ENCODE measurements at regions not wholly inside any gene's neighbourhood (a gene's known extent, or its start where the extent isn't known, plus 50 kb on each side); places are given as distances from the start of the nearest gene placed in this dataset.
"Not testable (repeated sequence)": the region's sequence is repeated elsewhere in the genome, so short reads cannot be mapped to it uniquely, and the experiment has no call there.

GRCh38 chr9:86600977-86601376, 246.8 kb upstream of the TUT7 start:
- no peak for DNase-seq

GRCh38 chr9:86600291-86600690, 246.1 kb upstream of the TUT7 start:
- DNase-seq, result no peak

DNA sequence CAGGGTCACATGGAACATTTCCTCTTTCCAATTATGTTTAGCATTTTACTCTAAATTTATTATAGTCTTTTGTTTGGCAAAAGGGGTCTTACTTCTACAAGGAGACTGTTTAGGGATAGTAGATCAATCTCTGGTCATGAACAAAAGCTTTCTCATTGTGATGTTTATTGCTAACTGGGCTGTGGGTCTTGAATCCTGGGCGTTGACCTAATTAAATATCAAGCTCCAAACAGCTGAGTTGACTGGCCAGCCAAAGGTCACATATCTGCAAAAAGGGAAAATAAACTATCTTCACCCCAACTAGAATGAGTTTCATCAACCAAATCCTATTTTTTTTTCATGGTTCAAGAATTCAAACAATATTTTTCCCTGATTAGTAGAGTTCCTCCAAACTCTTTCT, 245.4 kb upstream of the TUT7 start:
- no peak for DNase-seq

- no peak for DNase-seq
These were observed 244.4 kb upstream of the TUT7 start for GRCh38 chr9:86598411-86599239.

GRCh38 chr9:86594724-86595123, 240.5 kb upstream of the TUT7 start:
- no peak for DNase-seq

- no peak for DNase-seq
These were observed 237.3 kb upstream of the TUT7 start for GRCh38 chr9:86591472-86591871.

GRCh38 chr9:86589730-86590129, 235.5 kb upstream of the TUT7 start:
- DNase-seq, result no peak

GRCh38 chr9:86589273-86589672, 235.1 kb upstream of the TUT7 start:
- DNase-seq, result no peak

- no peak for DNase-seq
These were observed 231.9 kb upstream of the TUT7 start for GRCh38 chr9:86586144-86586494.

DNA sequence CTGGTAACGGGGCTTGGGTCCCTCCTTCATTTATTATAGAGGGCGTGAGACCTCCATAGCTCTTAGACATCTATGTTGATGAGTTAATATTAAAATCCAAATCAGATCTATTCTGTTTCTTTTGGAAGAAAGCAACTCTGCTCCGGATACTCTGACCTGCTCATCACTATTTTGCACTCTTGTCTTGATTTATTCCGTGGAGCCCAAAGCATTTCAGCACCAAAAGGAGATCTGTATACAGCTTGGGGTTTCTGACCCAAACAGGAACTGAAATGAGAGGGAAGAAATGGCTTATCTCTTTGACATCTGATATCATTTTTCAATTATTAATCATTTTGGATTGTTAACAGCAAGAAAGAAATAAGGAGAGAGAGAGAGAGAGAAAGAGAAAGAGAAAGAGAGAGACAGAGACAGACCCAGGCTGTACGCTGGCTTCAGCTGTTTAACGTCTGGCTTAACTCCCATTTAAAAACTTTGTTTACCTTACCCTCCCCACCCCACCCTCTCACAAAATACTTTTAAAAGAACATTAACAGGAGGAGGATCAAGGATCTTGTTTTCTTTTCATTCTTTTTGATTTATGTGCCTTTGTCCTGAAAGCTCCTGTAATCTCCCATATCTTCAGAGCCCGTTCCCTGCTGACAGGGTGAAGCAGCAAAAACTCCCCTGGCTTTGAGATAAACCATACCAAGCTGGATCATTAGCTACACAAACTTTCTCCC, 231.4 kb upstream of the TUT7 start:
- DNase-seq, result no peak

GRCh38 chr9:86580688-86581087, 226.5 kb upstream of the TUT7 start:
- no peak for DNase-seq

DNA sequence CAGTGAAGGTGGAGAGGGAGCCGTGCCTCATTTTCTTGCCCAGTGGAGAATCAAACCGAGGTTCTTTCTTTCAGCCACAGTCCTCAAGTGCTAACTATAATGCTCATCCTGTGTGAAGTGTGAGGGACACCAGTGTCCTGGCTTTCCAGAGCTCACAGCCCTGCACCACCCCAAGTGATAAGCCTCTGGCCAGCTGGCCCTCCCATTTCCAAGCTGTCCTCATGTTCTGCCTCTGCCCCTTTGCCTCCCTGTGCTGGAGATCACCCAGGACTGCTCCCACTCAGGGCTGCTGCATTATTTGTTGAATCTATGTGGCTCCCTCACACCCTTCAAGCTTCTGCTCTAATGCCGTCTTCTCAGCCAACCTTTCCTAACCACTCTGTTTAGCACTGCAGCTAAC, 224.5 kb upstream of the TUT7 start:
- DNase-seq, result no peak

DNA sequence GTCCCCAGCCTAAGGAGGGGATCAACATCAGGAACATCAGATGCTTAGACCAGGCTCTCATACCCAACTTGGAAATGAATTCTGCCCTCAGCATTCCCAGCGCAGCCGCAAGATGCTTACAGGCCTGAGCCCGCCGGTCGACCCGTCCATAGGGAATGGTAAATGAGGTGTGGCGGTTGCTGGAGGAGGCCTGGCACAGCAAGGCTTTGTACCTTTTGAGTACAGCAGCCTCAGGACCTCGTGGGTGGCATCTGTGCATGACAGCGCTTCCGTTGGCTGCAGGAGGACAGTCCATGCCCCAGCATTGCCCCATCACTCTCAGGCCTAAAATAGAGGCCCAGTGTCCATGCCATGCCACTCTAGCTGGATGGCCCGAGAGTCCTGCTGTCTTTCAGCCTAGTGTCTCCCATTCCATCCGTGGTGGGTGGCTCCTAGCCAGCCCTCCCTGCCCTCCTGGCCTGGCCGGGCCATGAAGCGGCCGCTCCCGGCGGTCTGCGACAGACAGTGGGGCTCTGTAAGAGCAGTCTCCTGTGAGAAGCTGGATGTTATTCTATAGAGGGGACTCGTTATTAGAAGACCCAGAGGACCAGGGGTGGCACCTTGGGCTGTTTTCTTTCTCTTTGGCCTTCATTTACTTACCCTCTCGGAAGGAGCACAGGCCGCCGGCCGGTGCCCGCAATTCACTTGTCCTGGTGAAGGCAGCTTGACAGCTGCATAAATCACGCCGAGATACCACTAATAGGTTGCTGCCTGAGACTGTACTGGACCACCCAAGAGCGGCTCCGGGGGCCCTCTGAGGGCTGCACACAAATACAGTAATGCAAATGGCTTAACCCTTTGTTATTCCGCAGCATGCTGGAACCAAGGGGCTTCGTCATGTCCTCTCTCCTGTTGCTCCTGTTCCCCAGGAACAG, 223.5 kb upstream of the TUT7 start:
- no peak for DNase-seq

DNA sequence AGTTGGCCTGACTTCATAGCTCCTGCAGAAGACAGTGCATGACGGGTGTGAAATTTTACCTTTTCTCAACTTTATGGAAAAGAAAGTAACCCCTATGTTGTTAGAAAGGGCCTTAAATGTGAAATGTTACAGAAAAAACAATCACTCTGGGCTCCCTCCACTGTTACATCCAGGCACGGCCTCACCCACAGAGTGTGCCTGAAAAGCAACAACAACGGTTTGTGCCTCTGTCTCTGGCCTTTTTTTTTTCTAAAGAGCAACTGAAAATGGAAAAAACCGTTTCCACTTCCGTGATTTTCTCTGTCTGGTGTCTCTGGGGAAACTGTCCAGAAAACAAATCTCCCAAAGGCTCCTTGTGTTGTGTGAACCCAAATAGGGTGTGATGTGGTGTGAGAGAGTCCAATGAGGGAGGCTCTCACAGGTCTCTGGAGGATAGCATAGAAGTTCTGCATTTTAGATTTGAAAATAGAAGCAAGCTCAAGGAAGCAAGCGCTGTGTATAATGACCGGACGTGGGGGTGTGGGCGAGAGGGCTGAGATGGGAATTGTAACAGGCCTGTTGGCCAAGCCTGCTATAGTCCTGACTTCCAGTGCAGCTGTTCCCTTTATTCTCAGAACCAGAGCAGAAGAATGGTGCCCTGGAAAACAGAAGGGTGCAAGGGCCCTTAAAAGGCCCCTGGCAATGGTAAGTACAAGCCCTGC, 221.8 kb upstream of the TUT7 start:
- DNase-seq, result no peak

GRCh38 chr9:86575137-86575536, 220.9 kb upstream of the TUT7 start:
- DNase-seq, result no peak

- no peak for DNase-seq
These were observed 219.7 kb upstream of the TUT7 start for GRCh38 chr9:86573886-86574285.

DNA sequence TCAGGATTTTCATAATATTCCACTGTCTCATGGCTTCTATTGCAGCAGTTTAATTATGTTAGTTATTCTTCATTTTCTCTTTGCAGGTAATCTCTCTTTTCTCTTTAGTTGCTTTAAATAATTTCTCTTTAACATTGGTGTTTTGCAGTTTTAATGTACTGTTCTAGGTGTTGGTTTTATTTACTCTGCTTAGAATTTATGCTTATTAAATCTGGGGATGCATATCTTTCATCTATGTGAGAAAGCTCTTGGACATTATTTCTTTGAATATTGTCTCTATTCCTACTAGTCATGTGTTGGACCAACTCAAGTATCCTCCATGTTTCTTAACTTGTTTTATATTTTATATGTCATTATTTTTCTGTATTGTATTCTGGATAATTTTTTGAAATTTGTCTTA, 218.7 kb upstream of the TUT7 start:
- no peak for DNase-seq

- not testable (repeated sequence) for DNase-seq
These were observed 211.4 kb upstream of the TUT7 start for GRCh38 chr9:86565603-86566002.

GRCh38 chr9:86563936-86564335, 209.7 kb upstream of the TUT7 start:
- no peak for DNase-seq

GRCh38 chr9:86563350-86563749, 209.1 kb upstream of the TUT7 start:
- DNase-seq, result no peak

GRCh38 chr9:86562691-86563090, 208.5 kb upstream of the TUT7 start:
- no peak for DNase-seq

DNA sequence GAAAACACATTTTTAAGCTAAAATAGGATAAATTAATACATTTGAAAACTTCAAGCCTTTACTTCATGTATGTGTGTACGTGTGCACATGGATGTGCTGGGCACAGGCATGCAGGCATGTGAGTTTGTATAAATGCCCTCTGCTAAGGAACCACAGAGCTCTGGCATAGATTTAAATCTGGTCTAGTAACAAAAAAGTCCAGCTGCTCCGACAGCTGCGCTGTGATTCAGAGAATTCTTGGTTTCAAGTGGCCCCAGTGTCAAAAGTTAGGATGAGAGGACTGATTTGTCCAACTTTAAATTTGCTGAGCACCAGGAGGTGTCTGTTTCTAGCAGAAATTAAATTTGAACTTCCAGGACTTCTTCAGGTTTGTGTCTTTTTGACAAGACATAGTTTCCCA, 203.7 kb upstream of the TUT7 start:
- no peak for DNase-seq

All from CD4-positive, alpha-beta T cell treated with Interleukin-21 for 1 hour (primary cell).